Stimulated activated CD4-positive, alpha-beta T cell treated with anti-CD3 and anti-CD28 coated beads, Interleukin-2, amount 100 ng/mL, for 24 hours (primary cell): ENCODE measurements at regions not wholly inside any gene's neighbourhood (a gene's known extent, or its start where the extent isn't known, plus 50 kb on each side); places are given as distances from the start of the nearest gene placed in this dataset.

Experiments used
- DNase-seq, 2 donors: peaks; one replicate each; pipeline ENCODE4 v3.0.0-alpha.2; 2020

DNA sequence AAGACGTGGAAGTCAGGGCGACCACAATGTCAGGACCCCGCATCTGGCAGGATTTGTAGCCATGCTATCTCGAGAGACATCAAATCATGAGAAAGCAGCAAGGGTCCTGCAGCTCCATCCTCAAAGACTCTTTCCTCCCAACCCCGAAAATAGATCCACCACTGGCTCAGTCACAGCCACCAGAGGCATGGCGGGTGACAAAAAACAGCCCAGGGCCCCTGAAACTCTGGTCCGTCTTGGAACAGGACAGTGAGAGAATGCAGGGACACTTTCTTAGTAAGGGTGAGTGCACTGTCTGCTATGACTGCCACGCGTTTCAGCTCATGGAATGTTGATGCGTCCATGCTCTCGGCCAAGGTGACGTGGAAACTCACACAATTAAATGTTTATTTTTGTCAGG is 220.9 kb downstream of the IRX2 start:
- no peak for DNase-seq

- DNase-seq = no peak
These were observed 221.9 kb downstream of the IRX2 start for GRCh38 chr5:2529371-2530092.

GRCh38 chr5:2525351-2525750 is 226.1 kb downstream of the IRX2 start:
- DNase-seq = no peak

GRCh38 chr5:2524620-2525019 is 226.9 kb downstream of the IRX2 start:
- no peak for DNase-seq

DNA sequence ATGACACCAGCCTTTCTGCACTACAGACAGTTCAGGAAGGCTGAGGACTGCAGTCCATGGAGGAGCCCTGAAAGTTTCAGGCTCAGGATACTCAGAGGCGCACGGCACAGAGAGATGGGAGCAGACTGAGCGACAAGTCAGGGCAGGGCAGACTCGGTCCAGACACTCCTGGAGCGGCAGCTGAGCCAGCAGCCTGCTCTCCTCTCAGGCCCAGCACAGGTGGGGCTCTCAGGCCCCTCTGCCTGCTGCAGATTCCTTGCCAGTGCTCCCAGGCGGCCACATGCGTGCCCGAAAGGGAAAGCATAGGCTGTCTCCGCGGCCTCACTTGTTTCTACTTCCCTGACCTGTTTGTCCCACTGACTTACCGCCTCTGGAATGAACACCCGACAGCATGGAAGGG is 228.3 kb downstream of the IRX2 start:
- DNase-seq = no peak

GRCh38 chr5:2522372-2522771 is 229.1 kb downstream of the IRX2 start:
- DNase-seq = no peak

DNA sequence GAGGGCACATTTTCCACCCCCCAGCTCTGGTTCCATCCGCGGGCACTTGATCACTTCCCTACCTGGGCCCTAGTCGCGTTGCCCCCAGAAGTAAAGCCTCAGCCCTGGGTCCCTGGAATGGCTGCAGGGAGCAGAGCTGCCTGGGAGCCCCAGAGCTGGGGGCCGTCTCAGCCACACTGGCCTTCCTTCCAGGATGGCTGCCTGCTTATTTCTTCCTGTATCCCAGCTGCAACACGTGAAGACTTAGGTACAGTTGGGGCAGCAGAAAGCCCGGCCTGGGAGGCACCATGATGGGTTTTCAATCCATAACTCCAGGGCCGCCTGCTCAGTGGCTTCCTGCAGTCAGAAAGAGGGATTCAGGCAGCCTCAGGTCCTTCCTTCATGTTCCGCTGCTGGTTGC is 232.3 kb downstream of the IRX2 start:
- no peak for DNase-seq

GRCh38 chr5:2517451-2517850 is 234.0 kb downstream of the IRX2 start:
- no peak for DNase-seq

DNA sequence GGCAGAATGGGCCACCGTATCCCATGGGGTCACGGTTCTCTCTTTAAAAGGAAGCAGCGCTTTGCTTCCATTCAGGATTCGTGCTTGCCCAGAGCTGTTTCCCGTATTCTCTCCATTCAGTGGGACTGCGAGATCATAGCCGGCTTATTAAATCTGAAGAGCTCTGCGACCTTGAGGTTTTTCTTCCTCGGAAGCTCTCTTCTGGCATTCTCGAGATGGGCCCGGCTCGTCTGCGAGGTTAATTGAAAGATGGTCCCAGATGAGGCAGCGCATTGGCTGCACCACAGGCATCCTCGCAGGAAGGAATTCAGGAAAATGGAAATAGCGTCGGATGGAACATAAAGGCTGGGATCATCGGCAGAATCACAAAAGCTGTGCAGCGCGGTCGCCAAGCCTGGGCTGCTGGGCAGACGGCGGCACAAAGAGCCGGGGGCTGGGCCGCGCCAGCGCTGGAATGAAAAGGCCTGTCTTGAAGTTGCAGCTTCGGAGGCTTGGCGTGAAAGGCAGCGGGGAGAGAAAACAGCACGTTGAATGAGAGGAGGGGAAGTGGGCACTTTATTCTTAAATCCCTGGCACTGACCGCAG is 236.2 kb downstream of the IRX2 start:
- DNase-seq = no peak

- no peak for DNase-seq
These were observed 237.0 kb downstream of the IRX2 start for GRCh38 chr5:2514484-2514883.

GRCh38 chr5:2511706-2512105 is 239.8 kb downstream of the IRX2 start:
- DNase-seq = no peak

- no peak for DNase-seq
These were observed 240.4 kb downstream of the IRX2 start for GRCh38 chr5:2511126-2511525.

DNA sequence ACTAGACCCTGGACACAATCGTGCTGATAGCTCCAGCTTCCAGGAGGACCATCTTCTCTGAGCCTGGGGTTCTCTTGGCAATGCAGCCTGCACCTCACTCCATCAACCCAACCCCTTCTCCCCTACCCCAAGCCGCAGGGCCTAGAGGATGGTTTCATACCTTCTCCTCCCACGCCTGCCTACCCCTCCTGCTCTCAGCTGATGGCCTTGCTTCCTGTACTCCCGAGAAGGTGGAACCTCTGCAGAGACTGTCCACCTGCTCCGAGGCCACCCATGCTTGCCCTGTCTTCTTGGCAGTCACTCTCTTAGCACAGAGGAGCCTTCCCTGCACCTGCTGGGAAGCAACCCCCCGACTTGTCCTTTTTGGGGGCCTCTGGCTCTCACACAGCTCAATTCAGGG is 241.9 kb downstream of the IRX2 start:
- DNase-seq = no peak

DNA sequence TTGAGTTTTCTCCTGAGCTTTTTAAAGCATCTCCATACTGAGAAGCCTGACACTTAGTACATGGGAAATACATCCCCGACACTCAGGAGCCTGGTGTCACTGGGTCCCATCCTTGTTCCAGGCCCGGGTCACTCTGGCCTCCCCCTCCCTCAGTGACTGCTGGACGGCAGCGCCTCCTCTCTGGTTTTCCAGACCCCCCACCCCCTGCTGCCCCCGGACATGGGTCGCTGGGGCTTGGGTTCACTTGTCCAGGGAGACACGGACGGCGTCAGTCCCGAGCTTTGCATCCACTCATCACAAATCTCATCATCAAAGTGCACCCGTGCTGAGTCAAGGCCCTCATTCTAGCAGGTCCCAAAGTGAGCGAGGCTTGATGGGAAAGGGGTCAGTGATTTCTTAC is 243.0 kb downstream of the IRX2 start:
- DNase-seq = no peak

DNA sequence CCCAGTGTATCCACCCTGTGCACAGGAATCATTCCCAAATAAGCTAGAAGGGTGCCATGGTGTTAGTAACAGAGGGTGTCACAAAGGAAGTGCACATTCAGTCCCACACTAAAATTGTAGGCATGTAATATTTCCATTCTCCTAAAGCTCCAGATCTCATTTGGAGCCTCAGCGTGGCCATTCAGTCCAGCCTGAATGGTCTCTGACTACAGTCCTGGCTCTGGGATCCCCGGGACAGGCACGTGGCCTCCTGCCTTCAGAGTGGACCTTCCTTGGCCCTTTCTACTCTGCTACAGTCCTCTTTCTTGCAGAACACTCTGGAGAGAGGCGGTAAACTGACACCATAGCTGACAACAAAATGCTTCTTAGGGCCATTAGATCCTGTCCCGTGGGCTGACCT is 243.9 kb downstream of the IRX2 start:
- DNase-seq = no peak

DNA sequence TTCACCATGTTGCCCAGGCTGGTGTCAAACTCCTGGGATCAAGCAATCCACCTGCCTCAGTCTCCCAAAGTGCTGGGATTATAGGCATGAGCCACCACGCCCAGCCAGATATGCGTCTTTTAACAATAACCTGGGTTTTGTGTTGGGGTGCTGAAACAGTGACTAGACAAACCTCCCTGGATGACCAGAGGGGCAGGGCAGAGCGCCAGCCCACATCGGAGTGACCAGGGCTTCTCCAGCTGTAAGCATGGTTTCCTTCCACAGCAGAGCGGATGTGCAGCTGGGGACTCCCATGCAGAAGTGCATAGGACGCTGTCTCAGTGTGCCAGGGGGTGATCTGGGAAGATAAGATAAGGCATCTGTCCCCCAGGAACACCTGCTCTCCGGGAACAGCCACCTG is 244.9 kb downstream of the IRX2 start:
- no peak for DNase-seq

- DNase-seq = no peak
These were observed 246.3 kb downstream of the IRX2 start for GRCh38 chr5:2505217-2505616.

DNA sequence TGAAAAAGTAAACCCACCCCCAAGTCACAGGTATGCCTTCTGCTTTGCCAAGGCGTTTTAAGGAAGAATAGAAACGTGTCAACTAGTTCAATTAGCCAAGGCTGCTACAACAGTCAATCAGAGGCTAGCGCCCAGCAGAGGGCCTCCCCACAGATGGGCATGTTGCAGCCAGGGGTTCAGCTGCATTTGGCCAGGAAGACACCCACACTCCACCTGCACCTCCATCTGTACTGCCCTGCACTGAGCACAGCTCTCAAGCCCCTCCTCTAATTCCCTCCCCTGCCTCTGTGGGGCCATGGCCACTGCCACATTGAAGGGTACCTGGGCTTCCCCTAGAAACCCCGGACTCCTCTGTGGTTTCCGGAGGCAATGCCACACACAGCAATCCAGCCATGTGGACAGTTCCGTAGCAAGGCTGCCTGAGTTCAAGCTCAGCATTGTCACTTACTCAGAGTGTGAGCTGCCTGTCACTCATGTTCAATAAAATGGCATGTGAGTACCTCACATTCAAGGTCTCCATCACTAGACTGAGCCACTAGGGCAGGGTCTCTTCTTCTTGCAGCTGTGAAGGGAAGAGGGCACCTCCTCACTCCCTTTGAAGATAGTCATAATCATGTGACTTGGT is 248.4 kb downstream of the IRX2 start:
- DNase-seq = no peak

DNA sequence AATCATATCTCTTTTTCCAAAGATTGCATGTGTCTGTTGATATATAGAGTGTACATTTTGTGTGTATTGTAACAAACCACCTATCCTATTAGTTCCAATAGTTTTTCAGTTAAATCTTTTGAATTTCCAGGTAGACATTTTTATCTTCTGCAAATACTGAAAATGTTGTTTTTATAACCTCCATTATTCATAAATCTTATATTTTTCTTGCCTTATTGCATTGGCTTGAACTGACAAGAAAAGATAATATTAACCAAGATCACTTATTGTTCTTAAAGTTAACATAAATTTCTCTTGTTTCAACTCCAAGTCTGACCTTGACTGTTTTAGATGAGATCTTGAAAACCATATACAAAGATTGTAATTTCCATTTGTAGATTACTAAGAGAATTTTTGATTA is 251.6 kb downstream of the IRX2 start:
- DNase-seq = no peak

DNA sequence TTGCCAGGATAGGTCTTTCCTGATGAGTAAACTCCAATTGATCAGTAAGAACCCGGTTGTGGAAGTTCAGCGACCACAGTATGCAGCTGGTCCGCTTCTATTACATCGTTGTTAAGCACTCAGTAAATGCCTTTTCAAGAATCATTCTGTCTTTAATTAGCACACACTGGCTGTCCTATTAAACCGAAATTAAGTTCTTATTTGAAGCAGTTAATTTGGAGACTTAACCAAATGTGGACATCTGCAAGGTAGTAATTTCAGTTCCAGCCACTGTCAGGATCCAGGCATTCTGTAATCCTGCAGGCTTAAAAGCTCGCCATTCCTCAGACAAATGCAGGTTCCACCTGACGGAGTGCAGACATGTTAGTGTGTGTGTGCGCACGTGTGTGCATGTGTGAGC is 254.6 kb downstream of the IRX2 start:
- DNase-seq = no peak

GRCh38 chr5:2496126-2496525 is 255.4 kb downstream of the IRX2 start:
- DNase-seq = no peak

DNA sequence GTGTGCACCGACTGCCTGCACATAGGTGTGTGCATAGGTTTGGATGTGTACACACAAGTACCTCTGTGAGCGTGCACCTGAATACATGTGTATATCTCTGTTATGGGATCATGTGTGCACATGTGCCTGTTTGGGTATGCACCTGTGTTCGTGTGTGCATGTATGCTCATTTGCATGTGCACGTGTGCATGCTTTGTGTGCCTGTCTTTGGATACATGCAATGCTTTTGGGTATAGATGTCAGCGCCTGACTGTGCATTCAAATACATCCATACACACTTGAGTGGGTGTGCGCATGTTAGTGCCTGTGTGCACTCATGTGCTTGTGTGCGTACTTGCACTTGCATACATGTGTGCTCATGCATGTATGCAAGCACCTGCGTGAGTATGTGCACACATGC is 258.1 kb downstream of the IRX2 start:
- DNase-seq = no peak

GRCh38 chr5:2492476-2492875 is 259.0 kb downstream of the IRX2 start:
- no peak for DNase-seq

DNA sequence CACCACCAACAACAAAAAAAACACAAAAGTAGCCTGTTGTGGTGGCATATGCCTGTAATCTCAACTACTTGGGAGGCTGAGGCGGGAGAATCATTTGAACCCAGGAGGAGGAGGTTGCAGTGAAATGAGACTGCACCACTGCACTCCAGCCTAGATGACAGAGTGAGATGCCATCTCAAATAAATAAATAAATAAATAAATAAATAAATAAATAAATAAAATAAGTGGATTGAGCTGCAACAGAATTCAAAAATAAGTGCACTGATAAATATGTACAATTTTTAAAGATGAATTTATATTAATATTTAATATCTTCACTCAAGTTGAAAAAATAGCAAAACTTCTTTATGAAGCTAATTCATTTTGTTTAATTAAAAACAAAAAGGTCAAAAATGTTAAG is 259.6 kb downstream of the IRX2 start:
- DNase-seq = no peak

DNA sequence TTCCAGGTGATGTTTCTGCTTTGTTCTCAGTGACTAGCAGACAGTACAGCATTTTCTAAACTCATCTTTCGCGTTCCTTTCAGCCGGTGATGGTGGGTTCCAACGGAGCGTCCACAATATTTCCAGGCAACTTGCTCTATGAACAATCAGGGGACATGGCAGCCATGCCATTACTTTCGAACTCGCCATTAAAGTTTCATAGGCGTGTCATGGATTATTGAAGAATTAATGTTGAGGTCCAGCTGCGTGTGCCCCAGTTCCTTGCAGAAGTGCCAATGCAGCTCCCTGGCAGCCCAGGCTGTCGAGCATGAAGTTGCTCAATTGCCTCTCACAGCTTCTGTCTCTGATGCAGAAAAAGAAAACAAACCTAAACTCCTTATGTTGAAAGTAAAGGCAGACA is 262.2 kb downstream of the IRX2 start:
- no peak for DNase-seq
